Heart left ventricle (tissue), 16 donors: ENCODE measurements at regions not wholly inside any gene's neighbourhood (a gene's known extent, or its start where the extent isn't known, plus 50 kb on each side); places are given as distances from the start of the nearest gene placed in this dataset.

Source experiments
- ATAC-seq, 4 donors: fragments of 200-7000 bp; cut with Tn5 transposase; one replicate each; pipeline ENCODE4 v1.9.1; 2020 to 2022; ENCODE audit warnings: moderate library complexity in 4 of 4, mild to moderate bottlenecking in 3 of 4, moderate number of reproducible peaks in 1 of 4
- DNase-seq, 5 donors: peaks; one replicate each; pipeline ENCODE4 v3.0.0-alpha.2; 2020
- H3K27ac ChIP-seq, 12 donors: fragments of 200-600 bp; sonication (generic) in 4 of 12; one replicate each; pipeline versions ENCODE4 v1.5.0 to v1.8.0; 2016 to 2022; ENCODE audit warnings: mild to moderate bottlenecking in 2 of 12
- H3K27me3 ChIP-seq, 9 donors: fragments of 200-600 bp; sonication (generic) in 2 of 9; one replicate each; pipeline versions ENCODE4 v1.5.1 to v1.8.0; 2016 to 2022; ENCODE audit warnings: mild to moderate bottlenecking in 3 of 9
- H3K36me3 ChIP-seq, 9 donors: fragments of 200-600 bp; sonication (generic) in 2 of 9; one replicate each; pipeline versions ENCODE4 v1.5.0 to v1.8.0; 2018 to 2022; ENCODE audit warnings: mild to moderate bottlenecking in 2 of 9
- H3K4me1 ChIP-seq, 12 donors: fragments of 200-600 bp; sonication (generic) in 4 of 12; one replicate each; pipeline versions ENCODE4 v1.5.0 to v1.8.0; 2016 to 2022; ENCODE audit warnings: mild to moderate bottlenecking in 3 of 12
- H3K4me3 ChIP-seq, 12 donors: fragments of 200-600 bp; sonication (generic) in 4 of 12; one replicate each; pipeline versions ENCODE4 v1.5.0 to v1.8.0; 2017 to 2022; ENCODE audit warnings: mild to moderate bottlenecking in 9 of 12, moderate library complexity in 4 of 12
- H3K9me3 ChIP-seq, 12 donors: fragments of 200-600 bp; sonication (generic) in 4 of 12; one replicate each; pipeline versions ENCODE4 v1.5.0 to v1.8.0; 2016 to 2022; ENCODE audit warnings: mild to moderate bottlenecking in 1 of 12
- POLR2A ChIP-seq, 2 donors: fragments of 450-650 bp; IDR thresholded peaks; one replicate each; pipeline ENCODE4 v1.6.1; 2017; ENCODE audit warnings: antibody characterized with exemption in 2 of 2, mild to moderate bottlenecking in 2 of 2, moderate library complexity in 2 of 2
- whole genome bisulfite sequencing, 4 donors: extraction: QIAGEN DNeasy Blood & Tissue Kit in 2 of 4; methylation state at CpG; one replicate each; pipeline versions ENCODE4 v1.1.5 to v1.1.7; 2013 to 2018; 5-methylcytosine and 5-hydroxymethylcytosine counted together
- intact Hi-C, 10 donors: fragments of 100-400 bp; cut with DNase I; formaldehyde crosslinking; loops; one replicate each; pipeline versions ENCODE4 v1.11.1 to v1.14.2; 2022
- TF ChIP-seq, protein P1 (sequence below), 12 donors: fragments of 200-600 bp; sonication (generic) in 4 of 12; IDR thresholded peaks; one replicate each; pipeline versions ENCODE4 v1.5.0 to v1.8.0; 2018 to 2022; ENCODE audit warnings: antibody characterized with exemption in 12 of 12, mild to moderate bottlenecking in 5 of 12
- donor health status: ischemic (EF 13 %, LVEDD 7.1; RV severe dilation, severe dysfunction).
- donor health status: healthy with polysubstance abuse.
- donor health status: DM: no; HTN: yes; CAD: no.
- donor health status: DM: no; HTN: no; CAD: no.
- donor health status: ischemic (EF 25% LVEDD 6.9; RV normal size, moderate dysfunction).
- donor health status: ischemic (EF 25% LVEDD 5.7; RV mildly dilated, moderate dysfunction).
- donor health status: healthy.
- donor health status: DM: yes; HTN: yes; CAD: no.
- donor health status: ischemic (EF 35%, LVEDD 5.7; RV mildly dilated, moderate dysfunction).
- donor health status: nonischemic (EF 11% LVEDD 7.7; RV severe dilation, severe dysfunction).
- donor health status: DM: yes; HTN: yes; CAD: no.
- donor health status: PGD.
- donor health status: ischemic (EF 29% LVEDD 5.4; RV normal size, mild dysfunction).
- donor health status: nonischemic (EF 23%, LVEDD 6.1; RV moderate dilation, normal function).

DNA sequence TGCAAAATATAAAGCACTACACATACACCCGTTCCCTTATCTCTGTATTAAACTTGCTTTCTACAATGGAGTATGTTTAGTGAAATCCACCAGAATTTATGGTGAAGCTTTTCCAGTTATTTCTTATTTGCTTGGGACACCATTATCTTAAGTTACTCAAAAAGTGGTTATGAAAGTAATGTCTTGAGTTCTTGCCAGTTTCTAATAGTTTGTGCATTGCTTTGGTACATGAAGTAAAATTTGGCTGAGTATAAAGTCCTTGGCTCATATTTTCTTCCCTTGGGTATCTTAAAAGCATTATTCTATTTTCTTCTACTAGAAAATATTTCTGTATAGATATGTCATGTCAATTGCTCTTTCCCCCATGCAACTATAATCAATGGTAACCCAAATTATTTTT is 85.2 kb downstream of the POLR1F start:
- no peak for ATAC-seq

DNA sequence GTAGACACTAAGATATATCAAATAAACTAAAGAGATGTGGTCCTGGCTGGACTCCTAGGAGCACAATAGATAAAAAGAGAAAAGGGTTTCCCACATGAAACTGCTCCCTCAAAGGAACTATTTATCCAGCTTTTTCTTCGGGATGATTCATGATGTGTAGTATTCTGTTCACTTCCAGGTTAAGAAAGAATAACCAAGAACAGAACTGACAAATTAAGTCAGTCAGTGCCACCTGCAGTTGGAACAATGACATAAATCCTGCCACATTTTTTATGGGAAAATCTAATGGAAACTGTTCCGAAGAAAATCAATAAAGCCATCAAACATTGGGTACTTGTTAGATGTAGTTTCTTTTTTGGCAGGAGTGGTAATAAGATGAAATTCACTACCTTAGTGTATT is 87.1 kb downstream of the POLR1F start:
- TF ChIP-seq, protein P1, sequence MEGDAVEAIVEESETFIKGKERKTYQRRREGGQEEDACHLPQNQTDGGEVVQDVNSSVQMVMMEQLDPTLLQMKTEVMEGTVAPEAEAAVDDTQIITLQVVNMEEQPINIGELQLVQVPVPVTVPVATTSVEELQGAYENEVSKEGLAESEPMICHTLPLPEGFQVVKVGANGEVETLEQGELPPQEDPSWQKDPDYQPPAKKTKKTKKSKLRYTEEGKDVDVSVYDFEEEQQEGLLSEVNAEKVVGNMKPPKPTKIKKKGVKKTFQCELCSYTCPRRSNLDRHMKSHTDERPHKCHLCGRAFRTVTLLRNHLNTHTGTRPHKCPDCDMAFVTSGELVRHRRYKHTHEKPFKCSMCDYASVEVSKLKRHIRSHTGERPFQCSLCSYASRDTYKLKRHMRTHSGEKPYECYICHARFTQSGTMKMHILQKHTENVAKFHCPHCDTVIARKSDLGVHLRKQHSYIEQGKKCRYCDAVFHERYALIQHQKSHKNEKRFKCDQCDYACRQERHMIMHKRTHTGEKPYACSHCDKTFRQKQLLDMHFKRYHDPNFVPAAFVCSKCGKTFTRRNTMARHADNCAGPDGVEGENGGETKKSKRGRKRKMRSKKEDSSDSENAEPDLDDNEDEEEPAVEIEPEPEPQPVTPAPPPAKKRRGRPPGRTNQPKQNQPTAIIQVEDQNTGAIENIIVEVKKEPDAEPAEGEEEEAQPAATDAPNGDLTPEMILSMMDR (IDR thresholded peaks at IDR 0.05) = no peak
- TF ChIP-seq POLR2A (IDR thresholded peaks at IDR 0.05) = no peak
- no peaks in the 10 kb centered on the region for H3K4me1 ChIP-seq
- no peaks in the 10 kb centered on the region for H3K27me3 ChIP-seq
- 66 to 79% (median 73%) methylated on average over 2 of the region's 2 CpGs for WGBS, 4 donors
- DNase-seq = no peak
- no peak for ATAC-seq
- intact Hi-C loops = no loop called here
- no peak overlapping the region for H3K27ac ChIP-seq
- H3K9me3 ChIP-seq = peaks cover 0 to 18% (median 6%) of the 10 kb centered on the region in 12 donors
- no peaks in the 10 kb centered on the region for H3K36me3 ChIP-seq
- H3K4me3 ChIP-seq = no peak overlapping the region

More for the DNA sequence above, 85.2 kb downstream of the POLR1F start:
- Histone ChIP-seq H3K4me3 (no peak overlapping the region), H3K9me3 (peaks cover 0 to 18% (median 8%) of the 10 kb centered on the region in 12 donors), H3K36me3 (no peaks in the 10 kb centered on the region), H3K4me1 (no peaks in the 10 kb centered on the region), H3K27ac (no peak overlapping the region), H3K27me3 (no peaks in the 10 kb centered on the region)
- 67 to 75% (median 69%) methylated on average over 1 of the region's 1 CpG for WGBS, 4 donors
- no peak for DNase-seq
- no peak for TF ChIP-seq POLR2A (IDR thresholded peaks at IDR 0.05)
- TF ChIP-seq, protein P1 (IDR thresholded peaks at IDR 0.05) = no peak
- intact Hi-C loops = no loop called here

DNA sequence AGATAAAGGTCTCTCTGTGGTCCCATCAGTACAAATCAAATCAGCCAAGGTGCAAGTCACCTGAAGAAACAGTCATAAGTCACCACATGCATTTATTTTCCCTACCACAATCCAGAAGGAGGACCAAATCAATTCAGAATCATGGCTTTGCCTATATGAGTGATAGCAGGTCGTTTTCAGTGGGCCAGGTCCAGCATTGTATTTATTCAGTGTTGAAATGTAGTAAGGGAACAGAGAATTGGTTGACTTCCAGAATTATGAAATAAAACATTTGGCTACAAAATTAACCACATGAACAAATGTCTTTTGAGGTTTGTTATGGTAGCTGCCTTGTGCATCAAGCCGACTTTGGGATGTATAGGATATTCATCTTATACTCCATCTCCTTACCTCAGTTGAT is 88.4 kb downstream of the POLR1F start:
- ATAC-seq (no peak), DNase-seq (no peak)
- H3K27ac ChIP-seq = no peak overlapping the region
- H3K4me3 ChIP-seq = no peak overlapping the region
- no peaks in the 10 kb centered on the region for H3K36me3 ChIP-seq
- TF ChIP-seq POLR2A (IDR thresholded peaks at IDR 0.05) = no peak
- TF ChIP-seq, protein P1 (IDR thresholded peaks at IDR 0.05) = no peak
- H3K4me1 ChIP-seq = no peaks in the 10 kb centered on the region
- H3K9me3 ChIP-seq = peaks cover 0 to 16% (median 6%) of the 10 kb centered on the region in 12 donors
- no peaks in the 10 kb centered on the region for H3K27me3 ChIP-seq
- intact Hi-C loops = no loop called here
- WGBS, 4 donors = 40 to 57% (median 49%) methylated on average over 2 of the region's 2 CpGs

DNA sequence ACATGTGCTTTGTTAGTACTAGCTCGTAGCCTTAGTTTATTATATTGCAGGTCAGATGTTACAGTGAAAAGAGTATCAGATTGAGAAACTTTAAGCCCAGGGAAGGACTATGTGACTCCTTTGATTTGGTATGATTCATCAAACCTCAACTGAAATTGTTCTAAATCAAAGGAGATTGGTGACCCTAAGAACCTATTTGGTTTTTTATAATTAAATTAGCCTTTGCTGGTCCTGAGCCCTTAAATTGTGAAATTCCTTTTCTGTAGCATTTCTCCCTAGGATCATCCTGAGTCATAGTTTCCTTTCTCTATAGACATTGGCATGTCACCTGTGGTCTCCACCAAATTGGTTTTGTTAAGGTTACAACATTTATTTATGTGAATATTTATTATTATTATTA is 89.7 kb downstream of the POLR1F start:
- intact Hi-C loops = no loop called here
- no peaks in the 10 kb centered on the region for H3K36me3 ChIP-seq

More for the DNA sequence above, 89.7 kb downstream of the POLR1F start:
- ATAC-seq (no peak), DNase-seq (no peak)
- H3K9me3 ChIP-seq = peaks cover 0 to 6% (median 0%) of the 10 kb centered on the region in 12 donors
- no peaks in the 10 kb centered on the region for H3K4me1 ChIP-seq
- TF ChIP-seq POLR2A (IDR thresholded peaks at IDR 0.05) = no peak
- TF ChIP-seq, protein P1 (IDR thresholded peaks at IDR 0.05) = no peak
- H3K27ac ChIP-seq = no peak overlapping the region
- no peaks in the 10 kb centered on the region for H3K27me3 ChIP-seq
- H3K4me3 ChIP-seq = no peak overlapping the region
- 68 to 82% (median 75%) methylated on average over 1 of the region's 1 CpG for WGBS, 4 donors
